ENCODE measurements at regions not wholly inside any gene's neighbourhood (a gene's known extent, or its start where the extent isn't known, plus 50 kb on each side); places are given as distances from the start of the nearest gene placed in this dataset.

DNA sequence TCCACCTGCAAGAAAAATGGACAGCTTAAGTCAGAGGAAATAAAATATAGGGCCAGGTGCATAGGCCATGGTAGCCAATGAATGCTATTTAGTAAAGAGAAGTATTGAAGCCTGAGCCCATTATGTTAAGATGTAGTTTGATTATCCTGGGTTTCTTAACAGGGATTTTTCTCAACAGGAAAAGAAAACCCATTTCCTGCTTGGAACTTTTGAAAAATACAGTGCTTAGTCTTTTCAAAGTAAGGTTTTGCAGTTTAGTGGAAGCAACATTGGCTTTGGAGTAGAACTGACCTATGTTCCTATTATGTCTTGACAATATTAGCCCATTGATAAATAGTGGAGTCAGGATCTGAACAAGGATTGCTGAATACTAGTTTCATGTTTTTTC is 259.5 kb upstream of the TGFBR2 start:
- Mint-ChIP-seq H3K27ac (no peak overlapping the region), H3K4me3 (no peak overlapping the region), H3K9me3 (no peaks in the 10 kb centered on the region; the same call in 2 of the 3 replicates), H3K36me3 (ENCODE audit: low read depth) (no peaks in the 10 kb centered on the region), H3K27me3 (ENCODE audit: insufficient read depth, low read depth, poor library complexity) (no peaks in the 10 kb centered on the region), H3K4me1 (peaks cover 21% of the 10 kb centered on the region; the same call in 2 of the 3 replicates)
- H3K4me3 ChIP-seq, result no peak overlapping the region
- 0 out of 2 replicates have a peak, but pooled peaks cover 6% of the 10 kb centered on the region for H3K4me1 ChIP-seq (ENCODE audit: insufficient read depth)
- H2AFZ ChIP-seq, result no peak overlapping the region
- H3F3A ChIP-seq (replicated peaks; ENCODE audit: low read depth), result no peaks in the 10 kb centered on the region
- H4K20me1 ChIP-seq (replicated peaks; ENCODE audit: insufficient read depth), result no peaks in the 10 kb centered on the region
- no peaks in the 10 kb centered on the region for H3K27me3 ChIP-seq (ENCODE audit: insufficient read depth)
- no peak for ATAC-seq
- no peak overlapping the region for H3K4me2 ChIP-seq
- H3K27ac ChIP-seq (ENCODE audit: low read depth), result no peak overlapping the region
- DNase-seq (ENCODE audit: low spot score), result no peak
- TF ChIP-seq JUNB (IDR thresholded peaks at IDR 0.05; ENCODE audit: unreplicated experiment), result no peak
- no peak for TF ChIP-seq EZH2 (IDR thresholded peaks at IDR 0.05; ENCODE audit: low read depth, unreplicated experiment)
- TF ChIP-seq ZNF331 (CRISPR knock-in tag; IDR thresholded peaks at IDR 0.05; ENCODE audit: low read depth), result no peak
- TF ChIP-seq, protein P1, sequence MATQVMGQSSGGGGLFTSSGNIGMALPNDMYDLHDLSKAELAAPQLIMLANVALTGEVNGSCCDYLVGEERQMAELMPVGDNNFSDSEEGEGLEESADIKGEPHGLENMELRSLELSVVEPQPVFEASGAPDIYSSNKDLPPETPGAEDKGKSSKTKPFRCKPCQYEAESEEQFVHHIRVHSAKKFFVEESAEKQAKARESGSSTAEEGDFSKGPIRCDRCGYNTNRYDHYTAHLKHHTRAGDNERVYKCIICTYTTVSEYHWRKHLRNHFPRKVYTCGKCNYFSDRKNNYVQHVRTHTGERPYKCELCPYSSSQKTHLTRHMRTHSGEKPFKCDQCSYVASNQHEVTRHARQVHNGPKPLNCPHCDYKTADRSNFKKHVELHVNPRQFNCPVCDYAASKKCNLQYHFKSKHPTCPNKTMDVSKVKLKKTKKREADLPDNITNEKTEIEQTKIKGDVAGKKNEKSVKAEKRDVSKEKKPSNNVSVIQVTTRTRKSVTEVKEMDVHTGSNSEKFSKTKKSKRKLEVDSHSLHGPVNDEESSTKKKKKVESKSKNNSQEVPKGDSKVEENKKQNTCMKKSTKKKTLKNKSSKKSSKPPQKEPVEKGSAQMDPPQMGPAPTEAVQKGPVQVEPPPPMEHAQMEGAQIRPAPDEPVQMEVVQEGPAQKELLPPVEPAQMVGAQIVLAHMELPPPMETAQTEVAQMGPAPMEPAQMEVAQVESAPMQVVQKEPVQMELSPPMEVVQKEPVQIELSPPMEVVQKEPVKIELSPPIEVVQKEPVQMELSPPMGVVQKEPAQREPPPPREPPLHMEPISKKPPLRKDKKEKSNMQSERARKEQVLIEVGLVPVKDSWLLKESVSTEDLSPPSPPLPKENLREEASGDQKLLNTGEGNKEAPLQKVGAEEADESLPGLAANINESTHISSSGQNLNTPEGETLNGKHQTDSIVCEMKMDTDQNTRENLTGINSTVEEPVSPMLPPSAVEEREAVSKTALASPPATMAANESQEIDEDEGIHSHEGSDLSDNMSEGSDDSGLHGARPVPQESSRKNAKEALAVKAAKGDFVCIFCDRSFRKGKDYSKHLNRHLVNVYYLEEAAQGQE (IDR thresholded peaks at IDR 0.05; ENCODE audit: unreplicated experiment), result no peak
- TF ChIP-seq NANOG (IDR thresholded peaks at IDR 0.05; ENCODE audit: borderline replicate concordance), result no peak
- TF ChIP-seq, protein P2, sequence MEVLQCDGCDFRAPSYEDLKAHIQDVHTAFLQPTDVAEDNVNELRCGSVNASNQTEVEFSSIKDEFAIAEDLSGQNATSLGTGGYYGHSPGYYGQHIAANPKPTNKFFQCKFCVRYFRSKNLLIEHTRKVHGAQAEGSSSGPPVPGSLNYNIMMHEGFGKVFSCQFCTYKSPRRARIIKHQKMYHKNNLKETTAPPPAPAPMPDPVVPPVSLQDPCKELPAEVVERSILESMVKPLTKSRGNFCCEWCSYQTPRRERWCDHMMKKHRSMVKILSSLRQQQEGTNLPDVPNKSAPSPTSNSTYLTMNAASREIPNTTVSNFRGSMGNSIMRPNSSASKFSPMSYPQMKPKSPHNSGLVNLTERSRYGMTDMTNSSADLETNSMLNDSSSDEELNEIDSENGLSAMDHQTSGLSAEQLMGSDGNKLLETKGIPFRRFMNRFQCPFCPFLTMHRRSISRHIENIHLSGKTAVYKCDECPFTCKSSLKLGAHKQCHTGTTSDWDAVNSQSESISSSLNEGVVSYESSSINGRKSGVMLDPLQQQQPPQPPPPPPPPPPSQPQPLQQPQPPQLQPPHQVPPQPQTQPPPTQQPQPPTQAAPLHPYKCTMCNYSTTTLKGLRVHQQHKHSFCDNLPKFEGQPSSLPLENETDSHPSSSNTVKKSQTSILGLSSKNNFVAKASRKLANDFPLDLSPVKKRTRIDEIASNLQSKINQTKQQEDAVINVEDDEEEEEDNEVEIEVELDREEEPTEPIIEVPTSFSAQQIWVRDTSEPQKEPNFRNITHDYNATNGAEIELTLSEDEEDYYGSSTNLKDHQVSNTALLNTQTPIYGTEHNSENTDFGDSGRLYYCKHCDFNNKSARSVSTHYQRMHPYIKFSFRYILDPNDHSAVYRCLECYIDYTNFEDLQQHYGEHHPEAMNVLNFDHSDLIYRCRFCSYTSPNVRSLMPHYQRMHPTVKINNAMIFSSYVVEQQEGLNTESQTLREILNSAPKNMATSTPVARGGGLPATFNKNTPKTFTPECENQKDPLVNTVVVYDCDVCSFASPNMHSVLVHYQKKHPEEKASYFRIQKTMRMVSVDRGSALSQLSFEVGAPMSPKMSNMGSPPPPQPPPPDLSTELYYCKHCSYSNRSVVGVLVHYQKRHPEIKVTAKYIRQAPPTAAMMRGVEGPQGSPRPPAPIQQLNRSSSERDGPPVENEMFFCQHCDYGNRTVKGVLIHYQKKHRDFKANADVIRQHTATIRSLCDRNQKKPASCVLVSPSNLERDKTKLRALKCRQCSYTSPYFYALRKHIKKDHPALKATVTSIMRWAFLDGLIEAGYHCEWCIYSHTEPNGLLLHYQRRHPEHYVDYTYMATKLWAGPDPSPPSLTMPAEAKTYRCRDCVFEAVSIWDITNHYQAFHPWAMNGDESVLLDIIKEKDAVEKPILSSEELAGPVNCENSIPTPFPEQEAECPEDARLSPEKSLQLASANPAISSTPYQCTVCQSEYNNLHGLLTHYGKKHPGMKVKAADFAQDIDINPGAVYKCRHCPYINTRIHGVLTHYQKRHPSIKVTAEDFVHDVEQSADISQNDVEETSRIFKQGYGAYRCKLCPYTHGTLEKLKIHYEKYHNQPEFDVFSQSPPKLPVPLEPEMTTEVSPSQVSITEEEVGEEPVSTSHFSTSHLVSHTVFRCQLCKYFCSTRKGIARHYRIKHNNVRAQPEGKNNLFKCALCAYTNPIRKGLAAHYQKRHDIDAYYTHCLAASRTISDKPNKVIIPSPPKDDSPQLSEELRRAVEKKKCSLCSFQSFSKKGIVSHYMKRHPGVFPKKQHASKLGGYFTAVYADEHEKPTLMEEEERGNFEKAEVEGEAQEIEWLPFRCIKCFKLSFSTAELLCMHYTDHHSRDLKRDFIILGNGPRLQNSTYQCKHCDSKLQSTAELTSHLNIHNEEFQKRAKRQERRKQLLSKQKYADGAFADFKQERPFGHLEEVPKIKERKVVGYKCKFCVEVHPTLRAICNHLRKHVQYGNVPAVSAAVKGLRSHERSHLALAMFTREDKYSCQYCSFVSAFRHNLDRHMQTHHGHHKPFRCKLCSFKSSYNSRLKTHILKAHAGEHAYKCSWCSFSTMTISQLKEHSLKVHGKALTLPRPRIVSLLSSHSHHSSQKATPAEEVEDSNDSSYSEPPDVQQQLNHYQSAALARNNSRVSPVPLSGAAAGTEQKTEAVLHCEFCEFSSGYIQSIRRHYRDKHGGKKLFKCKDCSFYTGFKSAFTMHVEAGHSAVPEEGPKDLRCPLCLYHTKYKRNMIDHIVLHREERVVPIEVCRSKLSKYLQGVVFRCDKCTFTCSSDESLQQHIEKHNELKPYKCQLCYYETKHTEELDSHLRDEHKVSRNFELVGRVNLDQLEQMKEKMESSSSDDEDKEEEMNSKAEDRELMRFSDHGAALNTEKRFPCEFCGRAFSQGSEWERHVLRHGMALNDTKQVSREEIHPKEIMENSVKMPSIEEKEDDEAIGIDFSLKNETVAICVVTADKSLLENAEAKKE (CRISPR knock-in tag; IDR thresholded peaks at IDR 0.05), result no peak
- TF ChIP-seq, protein P3, sequence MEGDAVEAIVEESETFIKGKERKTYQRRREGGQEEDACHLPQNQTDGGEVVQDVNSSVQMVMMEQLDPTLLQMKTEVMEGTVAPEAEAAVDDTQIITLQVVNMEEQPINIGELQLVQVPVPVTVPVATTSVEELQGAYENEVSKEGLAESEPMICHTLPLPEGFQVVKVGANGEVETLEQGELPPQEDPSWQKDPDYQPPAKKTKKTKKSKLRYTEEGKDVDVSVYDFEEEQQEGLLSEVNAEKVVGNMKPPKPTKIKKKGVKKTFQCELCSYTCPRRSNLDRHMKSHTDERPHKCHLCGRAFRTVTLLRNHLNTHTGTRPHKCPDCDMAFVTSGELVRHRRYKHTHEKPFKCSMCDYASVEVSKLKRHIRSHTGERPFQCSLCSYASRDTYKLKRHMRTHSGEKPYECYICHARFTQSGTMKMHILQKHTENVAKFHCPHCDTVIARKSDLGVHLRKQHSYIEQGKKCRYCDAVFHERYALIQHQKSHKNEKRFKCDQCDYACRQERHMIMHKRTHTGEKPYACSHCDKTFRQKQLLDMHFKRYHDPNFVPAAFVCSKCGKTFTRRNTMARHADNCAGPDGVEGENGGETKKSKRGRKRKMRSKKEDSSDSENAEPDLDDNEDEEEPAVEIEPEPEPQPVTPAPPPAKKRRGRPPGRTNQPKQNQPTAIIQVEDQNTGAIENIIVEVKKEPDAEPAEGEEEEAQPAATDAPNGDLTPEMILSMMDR (conservative IDR thresholded peaks at IDR 0.05; ENCODE audit: low read depth in 2 of 2), result no peak
- TF ChIP-seq EZH2phosphoT487 (IDR thresholded peaks at IDR 0.05; ENCODE audit: unreplicated experiment), result no peak
- TF ChIP-seq CREB1 (CRISPR knock-in tag; IDR thresholded peaks at IDR 0.05; ENCODE audit: low read depth), result no peak
- no peak for TF ChIP-seq ZNF114 (CRISPR knock-in tag; IDR thresholded peaks at IDR 0.05)
- no peak for TF ChIP-seq STAT1 (IDR thresholded peaks at IDR 0.05; ENCODE audit: unreplicated experiment)
- no peak for TF ChIP-seq POLR2AphosphoS5 (IDR thresholded peaks at IDR 0.05; ENCODE audit: low read depth)
- TF ChIP-seq, protein P4, sequence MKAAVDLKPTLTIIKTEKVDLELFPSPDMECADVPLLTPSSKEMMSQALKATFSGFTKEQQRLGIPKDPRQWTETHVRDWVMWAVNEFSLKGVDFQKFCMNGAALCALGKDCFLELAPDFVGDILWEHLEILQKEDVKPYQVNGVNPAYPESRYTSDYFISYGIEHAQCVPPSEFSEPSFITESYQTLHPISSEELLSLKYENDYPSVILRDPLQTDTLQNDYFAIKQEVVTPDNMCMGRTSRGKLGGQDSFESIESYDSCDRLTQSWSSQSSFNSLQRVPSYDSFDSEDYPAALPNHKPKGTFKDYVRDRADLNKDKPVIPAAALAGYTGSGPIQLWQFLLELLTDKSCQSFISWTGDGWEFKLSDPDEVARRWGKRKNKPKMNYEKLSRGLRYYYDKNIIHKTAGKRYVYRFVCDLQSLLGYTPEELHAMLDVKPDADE (IDR thresholded peaks at IDR 0.05), result no peak
- H3K9me2 ChIP-seq (ENCODE audit: insufficient read depth), result no peaks in the 10 kb centered on the region
- no peaks in the 10 kb centered on the region for H3K79me2 ChIP-seq (replicated peaks; ENCODE audit: insufficient read depth)
- H3K36me3 ChIP-seq (ENCODE audit: insufficient read depth), result no peaks in the 10 kb centered on the region

Data from GM23338 (cell line).